ENCODE measurements at regions not wholly inside any gene's neighbourhood (a gene's known extent, or its start where the extent isn't known, plus 50 kb on each side); places are given as distances from the start of the nearest gene placed in this dataset.

- TF ChIP-seq CTCF (IDR thresholded peaks at IDR 0.05; ENCODE audit: borderline replicate concordance, extremely low read depth, low read length, poor library complexity, severe bottlenecking) (no peak), EZH2 (IDR thresholded peaks at IDR 0.05; ENCODE audit: borderline replicate concordance, low read depth, low read length, severe bottlenecking) (no peak)
Observed at GRCh38 chr9:73468716-73469115, 317.1 kb downstream of the ANXA1 start.
